GM21447 (cell line): ENCODE measurements at regions not wholly inside any gene's neighbourhood (a gene's known extent, or its start where the extent isn't known, plus 50 kb on each side); places are given as distances from the start of the nearest gene placed in this dataset.

Experiments
- ATAC-seq: cut with Tn5 transposase; IDR thresholded peaks from one replicate; pipeline ENCODE4 v1.9.1; 2021; ENCODE audit not compliant: unreplicated experiment

DNA sequence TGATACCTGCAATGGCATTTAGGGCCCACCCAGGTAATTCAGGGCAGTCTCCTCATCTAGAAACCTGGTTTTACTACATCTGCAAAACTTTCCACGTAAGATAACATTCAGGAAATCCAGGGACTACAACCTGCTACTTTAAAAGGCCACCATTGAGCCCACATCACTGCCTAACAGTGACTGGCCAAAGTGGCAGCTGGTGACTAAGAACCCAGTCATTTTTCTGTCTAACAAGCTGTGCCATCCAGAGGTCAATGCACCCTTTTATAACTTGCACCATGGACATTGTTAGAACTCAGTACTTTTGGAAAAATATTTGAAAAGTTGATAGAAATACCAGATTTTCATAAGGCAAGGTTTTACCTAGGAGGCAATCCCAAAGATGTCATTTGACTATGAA is 492.4 kb downstream of the OTOL1 start:
- ATAC-seq = no peak

DNA sequence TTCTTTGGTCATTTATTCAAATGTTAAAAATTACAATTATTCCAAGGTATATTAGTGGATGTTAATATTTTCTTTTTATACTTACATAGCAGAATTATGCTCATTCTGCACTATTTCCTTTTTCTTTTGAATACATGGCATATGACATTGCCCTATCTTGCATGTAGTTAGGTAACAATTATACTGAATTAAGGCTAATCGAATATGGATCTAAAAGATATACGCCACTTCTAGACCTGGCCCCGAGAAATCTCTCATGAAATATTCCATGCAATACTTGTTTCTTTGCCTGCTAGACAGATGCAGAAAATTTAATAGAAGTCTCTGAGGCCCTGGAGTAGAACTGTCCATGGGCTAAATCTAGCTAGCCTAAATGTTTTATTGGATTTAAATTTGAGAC is 493.4 kb downstream of the OTOL1 start:
- ATAC-seq = no peak

DNA sequence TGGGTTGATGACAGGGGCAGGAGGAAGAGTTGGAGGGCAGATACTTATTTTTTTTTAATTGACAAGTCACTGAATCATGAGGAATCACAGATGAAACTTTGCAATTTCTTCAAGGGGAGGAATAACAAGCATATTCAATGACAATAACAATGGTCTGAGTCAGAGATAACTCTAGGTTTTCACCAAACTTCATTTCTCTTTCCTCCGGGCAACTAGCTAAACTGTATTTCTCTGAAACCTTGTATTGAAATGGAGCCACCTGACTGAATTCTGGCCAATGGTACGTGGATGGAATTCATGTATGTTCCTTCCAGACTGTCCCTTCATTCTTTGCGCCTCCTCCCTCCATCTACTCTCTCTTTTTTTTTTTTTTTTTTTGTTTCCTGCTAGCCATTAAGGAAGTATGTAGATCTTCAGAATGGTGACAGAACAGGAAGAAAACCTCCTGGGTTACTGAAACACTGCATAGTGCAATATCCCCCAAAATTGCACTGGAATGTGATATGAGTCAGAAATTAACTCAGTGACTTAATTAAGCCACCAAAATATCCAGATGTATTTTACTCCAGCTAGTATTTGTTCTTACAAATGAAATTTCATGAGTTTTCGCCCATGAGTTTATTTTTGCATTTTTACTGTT is 495.4 kb downstream of the OTOL1 start:
- ATAC-seq = no peak

DNA sequence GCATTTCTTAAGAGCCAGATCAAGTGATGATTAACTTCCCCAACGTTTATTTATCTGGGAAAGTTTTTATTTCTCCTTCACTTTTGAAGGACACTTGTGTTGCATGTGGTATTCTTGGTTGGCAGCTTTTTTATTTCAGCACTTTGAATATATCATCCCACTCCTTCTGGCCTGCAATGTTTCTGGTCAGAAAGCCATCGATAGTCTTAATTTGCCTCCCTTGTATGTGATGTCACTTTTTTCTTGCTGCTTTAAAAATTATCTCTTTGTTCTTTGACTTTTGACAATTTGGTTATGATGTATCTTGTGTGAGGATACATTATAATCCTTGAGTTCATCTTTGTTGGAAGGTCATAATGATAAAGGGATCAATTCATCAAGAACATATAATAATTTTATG is 503.2 kb downstream of the OTOL1 start:
- no peak for ATAC-seq

DNA sequence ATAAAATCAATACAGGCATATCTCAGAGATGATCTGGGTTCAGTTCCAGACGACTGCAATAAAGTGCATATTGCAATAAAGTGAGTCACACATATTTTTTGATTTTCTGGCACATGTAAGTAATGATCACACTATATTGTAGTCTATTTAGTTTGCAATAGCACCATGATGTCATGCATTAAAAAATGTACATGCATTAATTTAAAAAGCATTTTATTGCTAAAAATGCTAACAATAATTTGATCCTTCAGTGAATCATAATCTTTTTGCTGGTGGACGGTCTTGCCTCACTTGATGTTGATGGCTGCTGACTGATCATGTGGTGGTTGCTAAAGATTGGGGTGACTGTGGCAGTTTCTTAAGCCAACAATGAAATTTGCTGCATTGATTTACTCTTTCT is 511.1 kb downstream of the OTOL1 start:
- ATAC-seq = no peak

DNA sequence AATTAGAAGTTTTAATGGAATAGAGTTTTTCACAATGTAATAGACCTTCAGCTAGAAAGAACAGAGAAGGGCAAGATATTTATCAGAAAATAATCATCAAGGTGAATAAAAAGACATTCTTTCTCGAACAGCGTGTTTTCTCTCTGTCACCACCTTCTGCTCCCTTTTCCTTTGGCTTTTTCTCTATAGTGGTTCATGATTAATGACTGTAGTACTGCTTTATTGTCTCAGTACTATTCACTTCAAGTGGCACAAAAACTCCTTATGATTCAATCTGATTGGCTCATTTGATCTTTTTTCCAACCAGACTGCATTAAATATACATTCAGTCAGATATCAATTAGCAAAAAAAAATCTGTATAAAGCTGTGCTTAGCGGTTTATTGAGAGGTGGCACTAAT is 516.0 kb downstream of the OTOL1 start:
- no peak for ATAC-seq

DNA sequence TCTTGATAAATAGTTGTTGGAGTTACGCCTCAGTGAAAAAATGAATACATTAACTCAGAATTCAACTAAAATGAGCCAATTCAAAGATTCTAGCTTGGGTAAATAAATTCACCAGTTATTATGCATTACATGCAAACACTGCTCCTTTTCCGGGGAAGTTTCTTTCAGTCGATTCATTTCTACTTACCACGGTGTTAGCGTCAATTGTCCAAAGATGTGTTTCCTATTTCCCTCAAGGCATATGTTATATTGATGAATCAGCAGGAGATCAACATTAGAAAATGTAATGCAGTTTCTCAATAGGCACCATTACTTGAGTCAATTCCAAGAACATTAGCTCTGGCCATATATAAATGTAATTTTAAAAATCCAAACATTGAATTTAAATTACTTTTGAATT is 517.7 kb downstream of the OTOL1 start:
- ATAC-seq = no peak

DNA sequence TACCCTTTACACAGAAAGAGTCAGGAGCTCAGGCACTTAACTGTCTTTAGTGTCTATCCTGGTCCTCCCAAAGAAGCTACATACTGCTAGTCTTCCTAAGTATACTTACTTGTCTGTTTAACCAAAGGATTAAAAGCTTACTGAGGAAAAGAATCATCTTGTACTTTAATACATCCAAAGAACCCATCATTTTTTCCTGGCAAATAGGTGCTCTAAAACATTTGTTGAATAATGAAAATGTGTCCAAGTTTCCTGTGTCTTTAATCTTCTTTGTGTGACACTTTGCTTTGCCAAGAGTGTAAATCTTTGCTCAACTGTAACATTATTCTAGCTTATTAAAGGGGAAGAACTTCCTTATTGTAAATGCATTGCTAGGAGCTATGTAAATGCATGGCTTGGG is 519.2 kb downstream of the OTOL1 start:
- ATAC-seq = no peak

DNA sequence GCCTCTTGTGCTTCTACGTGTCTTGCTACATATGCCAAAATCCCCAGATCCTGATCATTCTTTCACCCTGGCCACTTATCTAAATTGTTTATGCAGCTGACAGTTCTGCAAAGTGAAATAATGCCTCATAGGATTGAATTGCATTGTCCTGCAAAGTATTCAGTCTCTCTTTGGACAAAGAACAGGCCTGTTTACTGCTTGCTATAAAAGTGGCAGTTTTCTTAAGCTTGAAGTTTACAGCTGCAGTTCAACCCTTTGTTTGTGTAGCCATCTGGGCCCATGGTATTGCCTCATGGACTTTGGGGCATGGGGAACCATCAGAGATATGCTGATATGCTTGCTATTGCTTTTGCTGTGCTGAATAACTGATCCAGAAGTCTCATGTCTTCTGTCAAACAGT is 523.2 kb downstream of the OTOL1 start:
- ATAC-seq = no peak

DNA sequence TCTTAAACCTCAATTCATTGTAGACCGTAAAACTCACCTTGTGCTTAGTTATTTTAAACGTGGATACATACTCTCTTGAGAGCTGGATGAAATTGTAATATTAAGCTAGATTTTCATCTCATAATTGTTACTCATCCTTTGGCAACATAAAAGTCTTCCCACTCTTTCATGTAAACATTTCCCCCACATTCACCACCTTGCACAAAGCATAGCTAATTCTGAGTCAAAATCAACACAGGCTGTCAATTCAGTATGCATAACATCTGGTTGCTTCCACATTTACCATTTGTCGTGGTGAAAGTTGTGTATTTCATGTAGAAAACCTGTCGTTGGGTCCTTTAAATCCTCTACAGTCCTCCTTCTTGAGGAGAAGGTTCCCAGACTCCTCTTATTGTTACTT is 524.6 kb downstream of the OTOL1 start:
- ATAC-seq = no peak

DNA sequence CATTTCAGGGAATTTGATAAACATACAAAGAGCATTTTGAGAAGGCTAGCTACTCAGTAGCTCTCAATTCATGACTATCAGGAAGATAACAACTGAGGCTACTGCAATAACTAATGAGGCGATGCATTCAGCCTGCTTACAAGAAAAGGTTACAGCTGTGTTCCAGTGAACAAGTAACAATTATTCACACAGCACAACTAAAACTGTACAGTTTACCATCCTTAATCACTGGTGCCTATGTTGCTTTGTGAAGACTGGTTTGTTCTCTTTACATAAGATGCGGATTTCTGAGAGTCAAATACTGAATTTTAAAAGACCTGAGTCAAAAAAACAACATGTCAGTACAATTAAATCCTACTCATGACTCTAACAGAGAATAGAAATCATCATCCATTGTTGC is 526.3 kb downstream of the OTOL1 start:
- ATAC-seq = no peak

DNA sequence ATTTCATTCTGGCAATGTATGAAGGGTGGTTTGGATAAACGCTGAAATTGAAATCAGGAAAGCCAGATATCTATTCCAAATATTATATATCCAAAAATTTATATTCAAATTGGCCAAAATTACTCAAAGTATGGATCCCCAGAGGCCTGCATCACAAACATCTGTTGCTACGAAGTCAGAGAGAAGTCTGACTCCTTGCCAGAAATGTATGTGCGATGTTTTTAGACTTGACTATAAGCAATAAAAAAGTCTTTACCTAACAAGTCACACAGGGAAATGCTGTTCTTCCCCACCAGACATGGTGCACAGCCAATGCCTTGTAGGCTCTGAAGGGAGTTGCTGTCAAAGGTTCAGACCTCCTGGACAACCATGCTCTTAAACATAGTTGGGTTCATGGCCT is 533.1 kb downstream of the OTOL1 start:
- ATAC-seq = no peak

DNA sequence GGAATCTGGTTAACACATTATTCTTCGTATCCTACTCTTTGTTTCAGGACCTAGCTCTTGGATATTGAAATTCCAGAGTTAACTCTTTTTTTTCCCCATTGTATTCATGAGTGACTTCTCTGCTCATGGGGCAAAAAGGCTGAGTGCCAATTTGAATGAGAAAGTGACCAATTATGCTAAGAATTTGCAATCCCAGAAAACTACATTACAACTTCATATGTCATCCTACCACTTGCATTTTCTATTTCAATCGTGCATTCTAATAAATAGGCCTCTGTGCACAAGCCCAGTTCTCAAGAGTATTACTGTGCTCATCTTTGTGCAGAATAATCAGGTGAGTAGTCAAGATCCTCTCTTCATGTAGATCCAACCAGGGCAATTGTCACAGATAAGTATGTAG is 537.8 kb downstream of the OTOL1 start:
- ATAC-seq = no peak

DNA sequence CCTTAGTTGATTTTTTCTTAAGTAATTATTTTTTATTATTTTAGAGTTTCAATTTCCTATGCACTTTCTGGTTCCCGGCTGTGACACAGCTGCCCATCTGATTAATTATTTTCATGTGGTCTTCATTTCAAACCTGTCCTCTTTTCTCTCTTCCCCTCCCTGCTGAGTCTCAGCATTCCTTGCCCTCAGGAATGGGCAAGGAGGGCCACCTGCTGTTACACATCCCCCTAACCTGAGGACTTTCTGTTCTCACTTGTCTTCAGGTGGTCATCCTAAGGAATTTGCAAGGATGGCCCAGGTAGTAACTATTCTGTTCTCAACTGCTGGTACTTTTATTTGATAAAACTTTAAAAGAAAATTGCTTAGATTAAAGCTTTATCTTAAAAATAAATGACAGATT is 545.0 kb downstream of the OTOL1 start:
- no peak for ATAC-seq

DNA sequence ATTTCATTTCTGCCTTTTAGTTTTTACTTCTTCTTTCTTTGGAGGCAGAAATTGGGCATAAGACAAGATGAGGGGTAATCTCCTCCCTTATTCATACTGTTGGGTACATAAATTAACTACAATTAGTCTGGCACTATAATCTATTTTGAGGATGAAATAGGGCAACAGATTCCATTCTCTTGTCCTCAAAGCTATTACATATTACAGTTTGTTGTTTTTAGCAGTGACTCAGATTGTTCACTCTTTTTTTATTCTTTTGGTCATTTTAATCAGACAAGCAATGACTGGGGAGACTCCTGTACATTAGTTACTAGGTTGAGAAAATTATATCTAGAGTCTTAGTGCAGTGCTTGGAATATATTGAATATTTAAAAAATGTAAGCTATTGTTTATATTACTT is 556.0 kb downstream of the OTOL1 start:
- no peak for ATAC-seq

DNA sequence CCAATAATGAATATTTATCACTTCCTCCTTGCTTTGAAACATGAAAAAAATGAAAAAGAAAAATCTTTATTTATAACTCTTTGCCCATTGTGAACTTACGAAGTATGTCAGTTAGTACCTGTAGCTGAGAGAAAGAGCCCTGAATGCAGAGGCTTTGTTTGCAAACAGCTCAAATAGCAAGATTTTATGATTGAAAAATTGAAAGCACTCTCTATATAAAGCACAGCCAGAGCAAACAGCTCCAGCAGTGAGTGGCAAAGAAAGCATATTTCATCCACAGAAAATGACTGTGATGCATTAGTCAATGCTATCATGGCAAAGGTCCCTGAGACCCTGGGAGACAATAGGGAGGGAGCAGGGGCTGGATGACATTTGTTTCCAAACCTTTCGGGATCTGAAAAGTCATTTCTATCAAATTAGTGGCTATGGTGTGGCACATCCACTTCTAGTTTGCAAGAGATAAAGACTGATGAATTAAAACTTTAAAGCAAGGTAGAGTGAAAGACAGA is 576.1 kb downstream of the OTOL1 start:
- no peak for ATAC-seq

DNA sequence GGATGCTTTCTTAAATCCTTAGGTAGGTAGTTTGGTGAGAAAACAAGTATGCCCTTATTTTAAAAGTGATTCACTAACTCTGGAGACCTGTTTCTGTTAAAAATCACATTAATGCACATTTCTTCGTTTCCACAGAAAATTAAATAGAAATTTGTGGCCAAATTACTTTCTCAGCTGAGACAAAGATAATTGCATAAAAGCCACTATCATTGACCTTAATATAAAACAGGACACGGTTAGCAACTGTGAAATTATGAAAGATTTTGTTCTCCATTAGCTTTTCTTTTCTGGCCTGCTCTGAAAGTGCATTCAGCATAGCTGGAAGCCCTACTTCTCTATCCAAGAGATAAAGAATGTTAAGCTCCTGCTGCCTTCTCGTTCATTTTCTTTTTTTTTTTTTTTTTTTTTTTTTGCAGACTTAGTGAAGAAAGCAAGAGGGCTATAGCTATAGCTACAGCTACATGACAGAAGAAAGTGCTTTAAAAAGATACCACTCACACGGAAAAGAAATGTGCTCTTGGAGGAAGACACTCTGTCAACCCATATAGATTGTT is 576.9 kb downstream of the OTOL1 start:
- no peak for ATAC-seq

DNA sequence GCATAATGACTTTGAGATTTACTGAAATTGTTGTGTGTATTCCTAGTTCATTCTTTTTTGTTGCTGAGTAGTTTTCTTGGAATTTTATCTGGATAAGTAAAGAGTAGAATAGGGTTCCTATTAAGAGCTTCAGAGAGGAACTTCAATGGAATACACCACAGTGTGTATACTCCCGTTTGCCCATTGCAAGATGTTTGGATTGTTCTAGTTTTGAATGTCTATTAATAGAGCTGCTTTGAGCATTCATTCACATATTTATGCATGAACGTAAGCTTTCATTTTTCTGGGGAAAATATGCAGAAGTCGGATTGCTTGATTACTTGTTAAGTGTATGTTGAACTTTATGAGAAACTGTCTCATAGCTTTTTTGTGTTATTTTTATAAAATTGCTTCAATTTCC is 580.5 kb downstream of the OTOL1 start:
- ATAC-seq = no peak

DNA sequence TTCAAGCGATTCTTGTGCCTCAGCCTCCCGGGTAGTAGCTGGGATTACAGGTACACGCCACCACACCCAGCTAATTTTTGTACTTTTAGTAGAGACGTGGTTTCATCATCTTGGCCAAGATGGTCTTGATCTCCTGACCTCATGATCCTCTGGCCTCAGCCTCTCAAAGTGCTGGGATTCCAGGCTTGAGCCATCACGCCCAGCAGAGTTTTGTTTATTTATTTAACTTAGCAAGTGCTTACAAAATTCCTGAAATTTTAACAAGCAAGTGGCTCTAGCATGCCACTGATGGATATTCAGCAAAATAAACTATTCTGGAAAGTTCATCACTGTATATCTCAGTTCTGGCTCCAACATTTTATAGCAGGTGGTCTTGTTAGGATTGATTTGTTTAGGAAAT is 585.9 kb downstream of the OTOL1 start:
- no peak for ATAC-seq

DNA sequence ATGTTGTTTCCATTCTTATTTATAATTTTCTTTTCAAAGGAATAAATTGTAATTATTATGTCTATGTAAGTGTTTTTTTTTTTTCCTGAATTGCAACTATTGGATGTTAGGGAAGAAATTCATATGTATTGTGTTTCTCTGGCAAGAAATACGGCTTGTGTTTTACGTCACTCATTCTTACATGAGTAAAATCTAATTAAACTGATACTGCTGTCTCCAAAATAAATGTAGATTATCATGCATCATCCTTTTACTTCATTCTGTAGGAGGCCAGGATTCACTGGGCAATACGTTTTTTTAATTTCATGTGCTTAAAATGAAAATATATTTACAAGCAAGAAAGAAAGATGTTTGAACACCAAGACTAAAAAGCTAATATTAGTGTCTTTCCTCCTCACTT is 590.8 kb downstream of the OTOL1 start:
- ATAC-seq = no peak

DNA sequence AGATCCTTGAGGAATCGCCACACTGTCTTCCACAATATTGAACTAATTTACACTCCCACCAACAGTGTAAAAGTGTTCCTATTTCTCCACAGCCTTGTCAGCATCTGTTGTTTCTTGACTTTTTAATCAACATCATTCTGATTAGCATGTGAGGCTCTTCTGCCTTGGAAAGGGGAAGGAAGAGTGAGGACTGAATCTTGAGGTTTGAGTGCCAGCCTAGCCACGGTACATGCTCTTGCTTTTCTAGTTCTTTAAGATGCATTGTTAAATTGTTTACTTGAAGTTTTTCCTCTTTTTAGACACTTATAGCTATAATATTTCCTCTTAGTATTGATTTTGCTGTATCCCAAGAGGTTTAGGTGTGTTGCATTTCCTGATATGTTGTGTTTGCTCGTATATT is 596.1 kb downstream of the OTOL1 start:
- ATAC-seq = no peak

DNA sequence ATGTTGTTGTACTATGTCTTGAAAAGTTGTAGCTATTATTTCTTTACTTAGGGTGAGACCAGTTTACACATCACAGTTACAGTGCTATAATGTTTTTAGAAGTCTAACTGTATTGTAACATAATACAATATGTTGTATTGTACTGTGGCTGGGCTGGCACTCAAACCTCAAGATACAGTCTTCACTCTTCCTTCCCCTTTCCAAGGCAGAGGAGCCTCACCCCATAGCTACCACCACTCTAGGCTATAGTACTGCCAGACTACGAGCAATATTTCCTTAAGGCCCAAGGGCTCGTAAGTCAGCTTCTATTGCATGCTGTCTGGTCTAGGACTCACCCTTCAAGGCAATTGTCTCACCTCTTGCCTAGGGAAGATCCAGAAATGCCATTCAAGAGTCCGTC is 597.7 kb downstream of the OTOL1 start:
- ATAC-seq = no peak

DNA sequence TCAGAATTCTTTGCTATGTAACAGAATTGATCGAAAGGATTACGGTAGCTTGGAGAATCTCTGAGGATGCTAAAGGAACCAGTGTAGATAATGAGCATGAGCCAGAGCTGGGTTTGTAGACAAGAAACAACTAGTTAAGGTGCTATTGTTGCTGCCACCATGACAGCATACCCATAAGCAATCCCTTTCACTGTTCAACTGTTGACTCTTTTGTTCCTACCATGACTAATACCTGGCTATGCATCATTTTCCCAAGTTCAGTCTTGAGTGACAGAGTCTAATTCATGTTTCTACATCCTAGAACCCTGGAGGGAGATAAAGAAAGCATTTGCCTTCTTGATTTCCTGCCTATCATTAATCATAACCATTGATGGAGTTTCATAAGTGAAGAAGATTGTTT is 600.3 kb downstream of the OTOL1 start:
- ATAC-seq = no peak
